Natural killer cell (primary cell): ENCODE measurements at regions not wholly inside any gene's neighbourhood (a gene's known extent, or its start where the extent isn't known, plus 50 kb on each side); places are given as distances from the start of the nearest gene placed in this dataset.
A peak's percentile ranks its signal among the peaks of the same experiment; 100 is the strongest.

Experiments
- ATAC-seq, 3 donors: fragments of 150-1000 bp in 2 of 3; fragments of 200-7000 bp in 1 of 3; cut with Tn5 transposase; 1 replicate in 1 of 3; 2 replicates in 2 of 3; pipeline ENCODE4 v1.10.0; 2021; ENCODE audit warnings: mild to moderate bottlenecking in 2 of 3, moderate library complexity in 2 of 3
- DNase-seq, 2 donors: peaks; one replicate each; pipeline versions ENCODE4 v3.0.0 to v3.0.0-alpha.2; 2013 to 2021; ENCODE audit warnings: mixed read lengths in 1 of 2
- H3K27ac ChIP-seq: one replicate; pipeline ENCODE4 v1.5.1; 2013; ENCODE audit warnings: mild to moderate bottlenecking, low read length
- H3K27me3 ChIP-seq: one replicate; pipeline ENCODE4 v1.6.1; 2013; ENCODE audit warnings: low read length; ENCODE audit not compliant: control insufficient read depth, insufficient read depth
- H3K36me3 ChIP-seq: one replicate; pipeline ENCODE4 v1.6.1; 2013; ENCODE audit warnings: low read length; ENCODE audit not compliant: control insufficient read depth, insufficient read depth
- H3K4me1 ChIP-seq: one replicate; pipeline ENCODE4 v1.6.1; 2013; ENCODE audit warnings: low read length; ENCODE audit not compliant: control insufficient read depth, insufficient read depth
- H3K4me3 ChIP-seq: one replicate; pipeline ENCODE4 v1.5.1; 2013; ENCODE audit warnings: low read length
- H3K9me3 ChIP-seq: one replicate; pipeline ENCODE4 v1.6.1; 2013; ENCODE audit warnings: low read length; ENCODE audit not compliant: control insufficient read depth, insufficient read depth
- H3K27ac Mint-ChIP-seq, 2 donors: one replicate each; pipeline ENCODE4 v1.8.0; 2022; ENCODE audit warnings: mild to moderate bottlenecking in 2 of 2, mixed read lengths in 2 of 2, moderate library complexity in 1 of 2
- H3K27me3 Mint-ChIP-seq, 2 donors: one replicate each; pipeline ENCODE4 v1.8.0; 2022; ENCODE audit warnings: low read depth in 2 of 2, mixed read lengths in 2 of 2
- H3K36me3 Mint-ChIP-seq: one replicate; pipeline ENCODE4 v1.8.0; 2022; ENCODE audit warnings: mixed read lengths
- H3K4me1 Mint-ChIP-seq, 2 donors: one replicate each; pipeline ENCODE4 v1.8.0; 2022; ENCODE audit warnings: mixed read lengths in 2 of 2
- H3K4me3 Mint-ChIP-seq: one replicate; pipeline ENCODE4 v1.8.0; 2022; ENCODE audit warnings: mild to moderate bottlenecking, moderate library complexity, mixed read lengths
- H3K9me3 Mint-ChIP-seq, 2 donors: one replicate each; pipeline ENCODE4 v1.8.0; 2022; ENCODE audit warnings: mixed read lengths in 2 of 2
- WGBS: methylation state at CpG from one replicate; pipeline ENCODE4 v1.1.7; 2013; ENCODE audit warnings: missing lambda C conversion rate; ENCODE audit not compliant: insufficient coverage; 5-methylcytosine and 5-hydroxymethylcytosine counted together
- intact Hi-C: fragments of 100-400 bp; cut with micrococcal nuclease; formaldehyde crosslinking; loops from one replicate; pipeline ENCODE4 v1.14.2; 2022
- TF ChIP-seq, protein P1 (sequence below): fragments of 200-600 bp; IDR thresholded peaks from one replicate; pipeline ENCODE4 v1.8.0; 2022; ENCODE audit warnings: antibody characterized with exemption

DNA sequence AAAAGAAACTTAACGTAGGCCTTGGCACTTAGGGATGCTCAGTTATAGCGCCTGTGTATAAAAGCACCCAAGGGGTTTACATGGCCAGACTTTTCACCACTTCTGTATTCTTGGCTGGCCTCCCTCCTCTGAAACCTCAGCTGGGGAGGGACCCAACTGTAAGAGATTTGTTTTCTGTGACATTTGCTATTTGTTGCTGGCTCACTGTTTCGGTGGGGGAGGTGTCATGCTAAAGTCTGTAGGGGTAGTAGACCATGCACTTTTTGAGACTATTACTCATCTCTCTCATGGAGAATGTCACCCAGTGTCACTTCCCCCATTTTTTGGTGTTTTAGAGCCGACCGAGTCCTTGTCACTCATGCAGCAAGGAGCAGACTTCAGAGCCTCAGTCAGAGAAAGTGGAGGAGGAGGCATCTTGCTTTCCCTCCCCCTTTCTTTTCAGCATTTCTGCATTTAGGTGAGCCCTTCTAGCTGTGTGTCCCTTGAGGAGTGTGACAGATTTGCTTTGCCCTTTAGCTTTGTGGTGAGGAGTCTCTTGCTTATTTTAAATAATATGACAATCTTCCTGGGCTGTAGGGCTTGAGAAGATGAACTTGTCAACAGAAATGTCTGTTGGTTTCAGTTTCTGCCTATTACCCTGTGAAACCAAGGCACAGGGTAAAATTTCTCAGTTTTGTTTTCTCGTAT is 160.1 kb downstream of the FASLG start:
- peak; percentile 81 to 85 (median 84) for ATAC-seq
- Mint-ChIP-seq H3K27ac (peak overlapping the region; percentile 70 to 85), H3K9me3 (no peaks in the 10 kb centered on the region), H3K27me3 (no peaks in the 10 kb centered on the region), H3K4me3 (peak overlapping the region; percentile 78), H3K4me1 (peaks cover 36 to 53% of the 10 kb centered on the region in 2 donors), H3K36me3 (no peaks in the 10 kb centered on the region)
- WGBS, result 11% methylated on average over 6 of the region's 6 CpGs
- Histone ChIP-seq H3K36me3 (no peaks in the 10 kb centered on the region), H3K27ac (peak overlapping the region; percentile 78), H3K4me3 (no peak overlapping the region), H3K27me3 (no peaks in the 10 kb centered on the region), H3K4me1 (peaks cover 25% of the 10 kb centered on the region), H3K9me3 (no peaks in the 10 kb centered on the region)
- TF ChIP-seq, protein P1, sequence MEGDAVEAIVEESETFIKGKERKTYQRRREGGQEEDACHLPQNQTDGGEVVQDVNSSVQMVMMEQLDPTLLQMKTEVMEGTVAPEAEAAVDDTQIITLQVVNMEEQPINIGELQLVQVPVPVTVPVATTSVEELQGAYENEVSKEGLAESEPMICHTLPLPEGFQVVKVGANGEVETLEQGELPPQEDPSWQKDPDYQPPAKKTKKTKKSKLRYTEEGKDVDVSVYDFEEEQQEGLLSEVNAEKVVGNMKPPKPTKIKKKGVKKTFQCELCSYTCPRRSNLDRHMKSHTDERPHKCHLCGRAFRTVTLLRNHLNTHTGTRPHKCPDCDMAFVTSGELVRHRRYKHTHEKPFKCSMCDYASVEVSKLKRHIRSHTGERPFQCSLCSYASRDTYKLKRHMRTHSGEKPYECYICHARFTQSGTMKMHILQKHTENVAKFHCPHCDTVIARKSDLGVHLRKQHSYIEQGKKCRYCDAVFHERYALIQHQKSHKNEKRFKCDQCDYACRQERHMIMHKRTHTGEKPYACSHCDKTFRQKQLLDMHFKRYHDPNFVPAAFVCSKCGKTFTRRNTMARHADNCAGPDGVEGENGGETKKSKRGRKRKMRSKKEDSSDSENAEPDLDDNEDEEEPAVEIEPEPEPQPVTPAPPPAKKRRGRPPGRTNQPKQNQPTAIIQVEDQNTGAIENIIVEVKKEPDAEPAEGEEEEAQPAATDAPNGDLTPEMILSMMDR, result no peak
- intact Hi-C loops, result loop anchor here (5.0 kb wide), 1 partner anchor 78 kb away; no protein-coding TSS in a partner anchor
- DNase-seq, result peak; percentile 33 to 36

DNA sequence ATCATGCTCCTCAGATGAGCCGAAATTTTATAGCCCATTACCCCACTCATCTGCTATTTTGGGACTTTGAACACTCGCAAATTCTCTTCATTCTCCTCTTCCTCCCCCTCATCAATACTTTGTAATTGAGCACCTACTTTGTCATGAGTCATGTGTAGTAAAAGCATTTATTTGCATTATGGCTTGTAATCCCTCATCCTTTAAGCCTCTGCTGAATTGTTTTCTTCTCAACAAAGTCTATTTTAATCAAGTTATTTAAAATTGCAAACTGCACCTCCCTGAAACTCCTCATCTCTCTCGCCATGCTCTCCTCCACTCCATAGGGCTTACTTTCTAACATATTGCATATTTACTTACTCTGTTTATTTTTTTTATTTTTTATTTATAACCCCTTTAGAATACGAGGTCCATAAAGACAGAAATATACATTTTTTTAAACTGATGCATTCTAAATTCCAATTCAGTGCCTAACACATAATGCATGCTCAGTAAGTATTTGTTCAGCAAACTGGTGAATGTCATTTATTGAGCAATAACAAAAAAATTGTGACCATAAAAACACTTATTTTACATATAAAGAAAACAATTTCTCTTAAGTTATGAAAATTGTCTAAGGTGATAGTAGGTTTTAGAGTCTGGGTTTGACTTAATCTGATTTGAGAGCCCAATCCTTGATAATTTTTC is 161.7 kb downstream of the FASLG start:
- Histone ChIP-seq H3K9me3 (no peaks in the 10 kb centered on the region), H3K4me1 (peaks cover 25% of the 10 kb centered on the region), H3K27me3 (no peaks in the 10 kb centered on the region), H3K27ac (no peak overlapping the region), H3K36me3 (no peaks in the 10 kb centered on the region), H3K4me3 (no peak overlapping the region)
- TF ChIP-seq, protein P1, result no peak
- intact Hi-C loops, result no loop called here
- WGBS, result 96% methylated on average over 3 of the region's 4 CpGs
- ATAC-seq, result no peak
- Mint-ChIP-seq H3K27me3 (no peaks in the 10 kb centered on the region), H3K36me3 (no peaks in the 10 kb centered on the region), H3K27ac (peak overlapping the region; percentile 70 to 85), H3K4me1 (peaks cover 36 to 51% of the 10 kb centered on the region in 2 donors), H3K4me3 (no peak overlapping the region), H3K9me3 (no peaks in the 10 kb centered on the region)
- DNase-seq, result no peak

DNA sequence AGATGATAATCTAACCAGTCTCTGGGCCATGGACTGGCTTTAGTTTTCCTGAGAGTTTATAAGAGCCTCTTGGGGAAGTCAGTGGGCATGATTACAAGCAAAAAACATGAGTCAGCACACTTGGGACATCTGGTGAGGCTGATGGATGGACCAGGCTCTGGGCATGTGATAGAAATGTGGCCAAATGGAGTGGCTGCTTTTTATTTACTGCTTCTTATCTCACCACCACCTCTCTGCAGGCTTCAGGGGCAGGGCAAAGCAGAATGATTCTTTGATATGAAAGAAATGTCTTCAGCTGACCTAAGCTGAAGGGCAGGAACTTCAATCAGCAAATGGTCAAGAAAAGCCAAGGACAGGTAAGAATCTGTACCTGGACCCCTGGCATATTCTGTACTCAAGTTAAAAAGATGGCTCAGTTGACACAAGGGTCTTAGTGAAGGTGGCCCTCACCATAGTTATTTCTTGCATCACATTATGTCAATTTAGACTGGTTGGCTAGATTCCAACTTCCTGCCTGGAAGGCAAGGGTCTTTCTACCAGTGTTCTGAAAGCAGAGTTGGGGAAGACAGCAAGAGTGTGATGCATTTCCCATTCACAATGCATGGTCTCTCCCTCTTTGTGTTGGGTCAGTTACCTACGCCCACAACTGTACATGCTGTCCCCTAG is 162.8 kb downstream of the FASLG start:
- Mint-ChIP-seq H3K27ac (peak overlapping the region in 1 of 2 donors; percentile 44), H3K36me3 (no peaks in the 10 kb centered on the region), H3K4me1 (peaks cover 30 to 40% of the 10 kb centered on the region in 2 donors), H3K9me3 (no peaks in the 10 kb centered on the region), H3K4me3 (no peak overlapping the region), H3K27me3 (no peaks in the 10 kb centered on the region)
- Histone ChIP-seq H3K36me3 (no peaks in the 10 kb centered on the region), H3K9me3 (no peaks in the 10 kb centered on the region), H3K4me3 (no peak overlapping the region), H3K27ac (no peak overlapping the region), H3K4me1 (peaks cover 30% of the 10 kb centered on the region), H3K27me3 (no peaks in the 10 kb centered on the region)
- WGBS, result 91% methylated on average over 1 of the region's 1 CpG
- TF ChIP-seq, protein P1, result no peak
- DNase-seq (no peak), ATAC-seq (no peak)
- intact Hi-C loops, result no loop called here
